ENCODE measurements at regions not wholly inside any gene's neighbourhood (a gene's known extent, or its start where the extent isn't known, plus 50 kb on each side); places are given as distances from the start of the nearest gene placed in this dataset.

DNA sequence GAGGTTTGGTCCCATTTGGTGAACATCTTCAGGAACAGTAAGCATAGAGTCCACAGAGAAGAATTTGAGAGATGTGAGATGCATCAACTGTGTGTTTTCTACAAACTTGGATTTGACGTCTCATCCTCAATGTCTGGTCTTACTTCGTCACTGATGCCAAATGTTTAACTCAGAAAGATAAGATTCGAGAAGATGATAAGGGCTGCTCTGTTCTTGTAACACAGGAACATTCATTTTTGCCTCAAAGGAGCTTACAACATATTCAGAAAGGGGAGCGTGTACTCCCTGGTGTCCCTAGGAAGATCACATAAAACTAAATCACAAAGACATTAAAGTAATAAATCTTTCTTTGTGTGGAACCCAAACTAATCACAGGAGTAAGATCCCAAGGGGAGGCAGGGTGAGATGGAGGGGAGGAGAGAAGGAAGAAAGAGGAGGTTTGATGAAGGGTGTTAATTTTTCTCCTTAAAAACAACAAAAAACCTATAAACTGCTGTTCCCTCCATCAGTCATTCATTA is 247.7 kb upstream of the IRS2 start:
- H3K4me3 ChIP-seq (ENCODE audit: control insufficient read depth, low read depth, low read length): no peak overlapping the region
- TF ChIP-seq, protein P1, sequence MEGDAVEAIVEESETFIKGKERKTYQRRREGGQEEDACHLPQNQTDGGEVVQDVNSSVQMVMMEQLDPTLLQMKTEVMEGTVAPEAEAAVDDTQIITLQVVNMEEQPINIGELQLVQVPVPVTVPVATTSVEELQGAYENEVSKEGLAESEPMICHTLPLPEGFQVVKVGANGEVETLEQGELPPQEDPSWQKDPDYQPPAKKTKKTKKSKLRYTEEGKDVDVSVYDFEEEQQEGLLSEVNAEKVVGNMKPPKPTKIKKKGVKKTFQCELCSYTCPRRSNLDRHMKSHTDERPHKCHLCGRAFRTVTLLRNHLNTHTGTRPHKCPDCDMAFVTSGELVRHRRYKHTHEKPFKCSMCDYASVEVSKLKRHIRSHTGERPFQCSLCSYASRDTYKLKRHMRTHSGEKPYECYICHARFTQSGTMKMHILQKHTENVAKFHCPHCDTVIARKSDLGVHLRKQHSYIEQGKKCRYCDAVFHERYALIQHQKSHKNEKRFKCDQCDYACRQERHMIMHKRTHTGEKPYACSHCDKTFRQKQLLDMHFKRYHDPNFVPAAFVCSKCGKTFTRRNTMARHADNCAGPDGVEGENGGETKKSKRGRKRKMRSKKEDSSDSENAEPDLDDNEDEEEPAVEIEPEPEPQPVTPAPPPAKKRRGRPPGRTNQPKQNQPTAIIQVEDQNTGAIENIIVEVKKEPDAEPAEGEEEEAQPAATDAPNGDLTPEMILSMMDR (conservative IDR thresholded peaks at IDR 0.05; ENCODE audit: control insufficient read depth, insufficient read depth, low read depth, low read length): no peak
- DNase-seq (ENCODE audit: low read depth): no peak

DNA sequence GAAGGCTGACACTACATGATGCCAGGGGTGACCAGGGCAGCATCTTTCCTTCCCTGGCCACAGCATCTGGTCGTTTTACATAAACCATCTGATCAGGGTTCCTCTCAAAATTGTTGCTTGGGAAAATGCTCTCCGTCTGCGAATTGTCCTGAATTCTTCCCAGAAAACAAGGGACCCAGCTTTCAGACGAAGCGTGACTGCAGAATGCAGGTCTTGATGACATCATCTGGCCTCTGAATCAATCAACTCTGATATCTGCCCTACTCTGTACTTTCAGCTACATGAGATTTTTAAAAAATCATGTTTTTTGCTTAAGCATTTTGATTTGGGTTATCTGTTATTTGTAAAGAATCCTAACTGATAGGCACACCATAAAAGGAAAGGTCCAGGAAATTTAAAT is 246.6 kb upstream of the IRS2 start:
- no peak for DNase-seq (ENCODE audit: low read depth)
- TF ChIP-seq, protein P1 (conservative IDR thresholded peaks at IDR 0.05; ENCODE audit: control insufficient read depth, insufficient read depth, low read depth, low read length): no peak
- H3K4me3 ChIP-seq (ENCODE audit: control insufficient read depth, low read depth, low read length): no peak overlapping the region

DNA sequence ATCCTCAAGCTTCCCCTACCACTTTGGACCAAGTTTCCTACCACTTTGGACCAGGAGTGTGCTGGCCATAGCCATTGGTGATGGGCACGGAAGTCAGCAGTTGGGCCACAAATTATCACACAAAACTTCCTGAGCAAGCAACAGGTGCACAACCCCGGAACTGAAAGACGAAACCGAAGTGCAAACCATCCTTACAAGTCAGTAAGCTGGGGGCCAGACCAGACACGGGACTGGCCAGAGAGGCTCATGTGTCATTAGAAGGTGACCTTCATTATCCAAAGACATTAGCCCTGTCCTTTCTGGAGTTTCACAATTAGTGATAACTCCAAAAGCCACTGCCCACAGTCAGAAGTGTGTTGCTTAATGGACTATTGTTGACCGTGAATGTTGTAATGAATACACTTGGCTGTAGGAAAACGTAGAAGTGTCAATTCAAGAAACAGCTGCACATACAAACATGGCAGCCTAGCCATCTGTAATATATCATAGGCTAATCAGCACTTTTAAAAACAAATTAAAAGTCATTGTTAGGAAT is 244.1 kb upstream of the IRS2 start:
- DNase-seq (ENCODE audit: low read depth): no peak
- H3K4me3 ChIP-seq (ENCODE audit: control insufficient read depth, low read depth, low read length): no peak overlapping the region
- TF ChIP-seq, protein P1 (conservative IDR thresholded peaks at IDR 0.05; ENCODE audit: control insufficient read depth, insufficient read depth, low read depth, low read length): no peak

DNA sequence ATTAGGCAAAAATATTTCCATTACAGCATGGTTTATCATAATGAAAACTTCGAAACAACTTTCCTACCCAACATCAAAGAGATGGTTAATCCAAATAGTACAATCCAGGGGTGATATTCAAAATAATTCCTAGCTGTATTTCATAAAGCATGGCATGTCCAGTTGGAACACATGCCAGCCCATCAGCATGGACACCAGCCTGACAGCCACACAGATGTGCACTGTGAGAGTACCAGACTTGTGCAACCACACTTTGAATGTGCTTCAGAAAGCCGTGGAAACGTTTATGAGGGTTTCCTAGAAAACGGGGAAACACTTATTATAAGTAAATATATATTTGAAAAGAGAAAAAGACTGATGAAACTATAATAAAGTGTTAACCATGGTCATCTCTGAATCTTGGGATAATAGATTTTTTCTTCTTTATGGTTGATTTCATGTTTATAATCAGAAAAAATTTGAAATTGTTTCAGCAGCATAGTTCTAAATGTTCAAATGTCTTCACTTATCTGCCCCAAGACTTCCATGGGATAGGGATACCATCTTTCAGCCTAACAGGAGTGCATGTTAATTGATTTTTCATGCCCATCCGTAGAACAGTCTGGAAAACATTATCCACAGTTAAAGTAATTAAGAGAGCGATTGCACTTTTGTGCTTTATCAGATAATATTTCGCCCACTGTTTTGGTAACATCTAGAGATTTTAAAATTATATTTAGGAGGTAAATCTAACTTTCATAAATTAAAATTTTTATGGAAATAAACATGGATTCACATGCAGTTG is 242.6 kb upstream of the IRS2 start:
- TF ChIP-seq, protein P1 (conservative IDR thresholded peaks at IDR 0.05; ENCODE audit: control insufficient read depth, insufficient read depth, low read depth, low read length): no peak

GRCh38 chr13:110028311-110028710 is 241.9 kb upstream of the IRS2 start:
- no peak overlapping the region for H3K4me3 ChIP-seq (ENCODE audit: control insufficient read depth, low read depth, low read length)
- DNase-seq (ENCODE audit: low read depth): no peak
- TF ChIP-seq, protein P1 (conservative IDR thresholded peaks at IDR 0.05; ENCODE audit: control insufficient read depth, insufficient read depth, low read depth, low read length): no peak

More for the DNA sequence above, 242.6 kb upstream of the IRS2 start:
- no peak for DNase-seq (ENCODE audit: low read depth)
- H3K4me3 ChIP-seq (ENCODE audit: control insufficient read depth, low read depth, low read length): no peak overlapping the region

DNA sequence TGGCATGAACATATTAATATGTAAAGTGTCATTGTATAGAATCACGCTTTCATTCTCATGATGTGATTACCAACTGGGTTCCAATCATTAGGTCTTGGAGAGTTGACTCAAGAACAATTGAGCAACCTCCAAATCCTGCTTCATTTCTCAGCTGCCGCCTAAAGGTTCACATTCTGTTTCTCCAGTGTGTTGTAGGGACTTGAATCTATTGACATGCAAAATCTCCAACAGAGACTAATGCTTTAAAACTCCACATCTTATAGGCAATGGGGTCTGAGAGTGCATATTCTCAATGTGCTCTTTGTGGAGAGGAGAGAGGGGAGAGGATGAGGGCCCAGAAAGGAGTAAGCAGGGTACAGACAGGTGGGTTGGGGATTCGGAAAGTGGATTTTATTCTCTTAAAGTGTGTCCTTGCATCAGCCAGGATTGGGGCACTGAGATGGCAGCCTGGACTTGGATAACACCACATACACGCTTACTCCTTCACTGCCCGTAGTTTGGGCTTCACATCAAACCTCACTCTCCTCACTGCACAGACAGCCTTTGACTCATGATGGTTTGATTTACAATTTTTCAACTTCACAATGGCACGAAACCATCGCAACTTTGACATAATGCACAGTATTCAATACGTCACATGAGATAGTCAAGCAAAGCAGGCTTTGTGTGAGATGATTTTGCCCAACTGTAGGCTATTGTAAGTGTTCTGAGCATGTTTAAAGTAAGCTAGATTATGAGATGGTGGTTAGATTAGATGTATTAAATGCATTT is 241.3 kb upstream of the IRS2 start:
- DNase-seq (ENCODE audit: low read depth): no peak
- TF ChIP-seq, protein P1 (conservative IDR thresholded peaks at IDR 0.05; ENCODE audit: control insufficient read depth, insufficient read depth, low read depth, low read length): no peak
- H3K4me3 ChIP-seq (ENCODE audit: control insufficient read depth, low read depth, low read length): no peak overlapping the region

Measured in fibroblast of mammary gland (primary cell).